Neural progenitor cell (in vitro differentiated cells): ENCODE measurements at regions not wholly inside any gene's neighbourhood (a gene's known extent, or its start where the extent isn't known, plus 50 kb on each side); places are given as distances from the start of the nearest gene placed in this dataset.

ENCODE experiments used
- DNase-seq: peaks from one replicate; pipeline ENCODE4 v3.0.0-alpha.2; 2016; ENCODE audit warnings: low spot score
- H2AFZ ChIP-seq: fragments of 200-600 bp; sonication (generic); replicated peaks from 2 replicates; pipeline ENCODE4 v1.6.1; 2016; ENCODE audit warnings: antibody characterized with exemption
- H3F3A ChIP-seq: fragments of 200-600 bp; sonication (generic); 2 replicates; pipeline ENCODE4 v1.6.1; 2016; ENCODE audit warnings: antibody characterized with exemption, low read depth
- H3K27ac ChIP-seq: fragments of 200-600 bp; sonication (generic); 2 replicates; pipeline ENCODE4 v1.5.1; 2016; ENCODE audit warnings: mild to moderate bottlenecking
- H3K27me3 ChIP-seq: fragments of 200-600 bp; sonication (generic); 2 replicates; pipeline ENCODE4 v1.6.1; 2016; ENCODE audit warnings: mild to moderate bottlenecking, moderate library complexity
- H3K36me3 ChIP-seq: fragments of 200-600 bp; sonication (generic); 2 replicates; pipeline ENCODE4 v1.5.1; 2016
- H3K4me1 ChIP-seq: fragments of 200-600 bp; sonication (generic); 2 replicates; pipeline ENCODE4 v1.6.1; 2016; ENCODE audit warnings: mixed run types
- H3K4me2 ChIP-seq: fragments of 200-600 bp; sonication (generic); 2 replicates; pipeline ENCODE4 v1.6.1; 2016
- H3K4me3 ChIP-seq: fragments of 200-600 bp; sonication (generic); 2 replicates; pipeline ENCODE4 v1.5.1; 2016
- H3K79me2 ChIP-seq: fragments of 200-600 bp; sonication (generic); 2 replicates; pipeline ENCODE4 v1.6.1; 2016; ENCODE audit warnings: low read depth
- H3K9ac ChIP-seq: fragments of 200-600 bp; sonication (generic); 2 replicates; pipeline ENCODE4 v1.6.1; 2016
- H3K9me3 ChIP-seq: fragments of 200-600 bp; sonication (generic); 2 replicates; pipeline ENCODE4 v1.5.1; 2016; ENCODE audit warnings: low read depth
- H4K20me1 ChIP-seq: fragments of 200-600 bp; sonication (generic); 2 replicates; pipeline ENCODE4 v1.6.1; 2016; ENCODE audit warnings: low read depth
- H3K27ac Mint-ChIP-seq: 3 replicates; pipeline ENCODE4 v1.8.0; 2021; ENCODE audit warnings: mixed read lengths
- H3K27me3 Mint-ChIP-seq: 2 replicates; pipeline ENCODE4 v1.8.0; 2022; ENCODE audit warnings: low read depth, mild to moderate bottlenecking, inconsistent platforms, moderate library complexity, mixed read lengths; ENCODE audit not compliant: insufficient read depth
- H3K36me3 Mint-ChIP-seq: 3 replicates; pipeline ENCODE4 v1.8.0; 2021; ENCODE audit warnings: mixed read lengths
- H3K4me1 Mint-ChIP-seq: 3 replicates; pipeline ENCODE4 v1.8.0; 2021; ENCODE audit warnings: mixed read lengths
- H3K4me3 Mint-ChIP-seq: 3 replicates; pipeline ENCODE4 v1.8.0; 2021; ENCODE audit warnings: mild to moderate bottlenecking, moderate library complexity, mixed read lengths
- H3K9me3 Mint-ChIP-seq: 3 replicates; pipeline ENCODE4 v1.8.0; 2020; ENCODE audit warnings: mixed read lengths
- EZH2 ChIP-seq: fragments of 200-600 bp; sonication (generic); IDR thresholded peaks from 2 replicates; pipeline ENCODE4 v1.6.1; 2017; ENCODE audit warnings: antibody characterized with exemption, mild to moderate bottlenecking, moderate library complexity
- EZH2phosphoT487 ChIP-seq: fragments of 200-600 bp; sonication (generic); IDR thresholded peaks from 2 replicates; pipeline ENCODE4 v1.6.1; 2017; ENCODE audit warnings: antibody characterized with exemption
- TF ChIP-seq, protein P1 (sequence below): fragments of 200-600 bp; sonication (generic); IDR thresholded peaks from 2 replicates; pipeline ENCODE4 v1.5.1; 2017; ENCODE audit warnings: antibody characterized with exemption, mild to moderate bottlenecking

- Histone ChIP-seq H3K4me2 (no peak overlapping the region), H3K27ac (no peak overlapping the region), H3K4me3 (no peak overlapping the region), H2AFZ (no peak overlapping the region), H3K27me3 (no peaks in the 10 kb centered on the region), H3K4me1 (peaks cover 16% of the 10 kb centered on the region), H3K9ac (no peak overlapping the region), H3K79me2 (no peaks in the 10 kb centered on the region), H3K9me3 (no peaks in the 10 kb centered on the region), H4K20me1 (no peaks in the 10 kb centered on the region), H3K36me3 (no peaks in the 10 kb centered on the region), H3F3A (no peaks in the 10 kb centered on the region)
- Mint-ChIP-seq H3K27me3 (peaks cover 4% of the 10 kb centered on the region), H3K4me3 (no peak overlapping the region), H3K36me3 (no peaks in the 10 kb centered on the region), H3K27ac (no peak overlapping the region), H3K4me1 (no peaks in the 10 kb centered on the region), H3K9me3 (peaks cover 5% of the 10 kb centered on the region)
- TF ChIP-seq, protein P1, sequence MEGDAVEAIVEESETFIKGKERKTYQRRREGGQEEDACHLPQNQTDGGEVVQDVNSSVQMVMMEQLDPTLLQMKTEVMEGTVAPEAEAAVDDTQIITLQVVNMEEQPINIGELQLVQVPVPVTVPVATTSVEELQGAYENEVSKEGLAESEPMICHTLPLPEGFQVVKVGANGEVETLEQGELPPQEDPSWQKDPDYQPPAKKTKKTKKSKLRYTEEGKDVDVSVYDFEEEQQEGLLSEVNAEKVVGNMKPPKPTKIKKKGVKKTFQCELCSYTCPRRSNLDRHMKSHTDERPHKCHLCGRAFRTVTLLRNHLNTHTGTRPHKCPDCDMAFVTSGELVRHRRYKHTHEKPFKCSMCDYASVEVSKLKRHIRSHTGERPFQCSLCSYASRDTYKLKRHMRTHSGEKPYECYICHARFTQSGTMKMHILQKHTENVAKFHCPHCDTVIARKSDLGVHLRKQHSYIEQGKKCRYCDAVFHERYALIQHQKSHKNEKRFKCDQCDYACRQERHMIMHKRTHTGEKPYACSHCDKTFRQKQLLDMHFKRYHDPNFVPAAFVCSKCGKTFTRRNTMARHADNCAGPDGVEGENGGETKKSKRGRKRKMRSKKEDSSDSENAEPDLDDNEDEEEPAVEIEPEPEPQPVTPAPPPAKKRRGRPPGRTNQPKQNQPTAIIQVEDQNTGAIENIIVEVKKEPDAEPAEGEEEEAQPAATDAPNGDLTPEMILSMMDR: no peak
- TF ChIP-seq EZH2 (no peak), EZH2phosphoT487 (no peak)
- no peak for DNase-seq
Measured at GRCh38 chr6:16872543-16873235, 111.4 kb upstream of the ATXN1 start.

- H3K27me3 Mint-ChIP-seq: peaks cover 3% of the 10 kb centered on the region
- no peak overlapping the region for H3K27ac Mint-ChIP-seq
- no peaks in the 10 kb centered on the region for H3K79me2 ChIP-seq
- no peaks in the 10 kb centered on the region for H3K36me3 Mint-ChIP-seq
- H3F3A ChIP-seq: no peaks in the 10 kb centered on the region
- no peak overlapping the region for H3K4me3 ChIP-seq
- H3K9me3 ChIP-seq: no peaks in the 10 kb centered on the region
- H3K9ac ChIP-seq: no peak overlapping the region
- no peak overlapping the region for H3K4me2 ChIP-seq
- no peak for DNase-seq
- no peak overlapping the region for H3K27ac ChIP-seq
- TF ChIP-seq, protein P1: no peak
- TF ChIP-seq EZH2phosphoT487: no peak
- no peak for TF ChIP-seq EZH2
- H3K4me3 Mint-ChIP-seq: no peak overlapping the region
- no peak overlapping the region for H2AFZ ChIP-seq
- H3K4me1 ChIP-seq: peaks cover 16% of the 10 kb centered on the region
- H4K20me1 ChIP-seq: no peaks in the 10 kb centered on the region
- no peaks in the 10 kb centered on the region for H3K9me3 Mint-ChIP-seq
- no peaks in the 10 kb centered on the region for H3K27me3 ChIP-seq
- H3K4me1 Mint-ChIP-seq: no peaks in the 10 kb centered on the region
- no peaks in the 10 kb centered on the region for H3K36me3 ChIP-seq
Measured at GRCh38 chr6:16871047-16871446, 109.8 kb upstream of the ATXN1 start.

GRCh38 chr6:16868968-16869367 lies 107.7 kb upstream of the ATXN1 start:
- Histone ChIP-seq H3K4me1 (peaks cover 16% of the 10 kb centered on the region), H3K9ac (no peak overlapping the region), H3K4me3 (no peak overlapping the region), H3K27ac (no peak overlapping the region), H3K27me3 (no peaks in the 10 kb centered on the region), H3K79me2 (no peaks in the 10 kb centered on the region), H3K4me2 (no peak overlapping the region), H2AFZ (peak overlapping the region; percentile 22), H3K9me3 (no peaks in the 10 kb centered on the region), H3F3A (no peaks in the 10 kb centered on the region), H3K36me3 (no peaks in the 10 kb centered on the region), H4K20me1 (no peaks in the 10 kb centered on the region)
- TF ChIP-seq EZH2phosphoT487: no peak
- TF ChIP-seq, protein P1: no peak
- TF ChIP-seq EZH2: no peak
- no peaks in the 10 kb centered on the region for H3K4me1 Mint-ChIP-seq
- H3K27me3 Mint-ChIP-seq: peaks cover 3% of the 10 kb centered on the region
- no peaks in the 10 kb centered on the region for H3K36me3 Mint-ChIP-seq
- H3K4me3 Mint-ChIP-seq: no peak overlapping the region
- H3K27ac Mint-ChIP-seq: no peak overlapping the region
- DNase-seq: no peak
- H3K9me3 Mint-ChIP-seq: no peaks in the 10 kb centered on the region
